Right lobe of liver (tissue), 6 donors: ENCODE measurements at regions not wholly inside any gene's neighbourhood (a gene's known extent, or its start where the extent isn't known, plus 50 kb on each side); places are given as distances from the start of the nearest gene placed in this dataset.

ENCODE experiments used
- ATAC-seq, 4 donors: fragments of 200-7000 bp; cut with Tn5 transposase; one replicate each; pipeline ENCODE4 v1.9.1; 2020; ENCODE audit warnings: mild to moderate bottlenecking in 4 of 4, moderate library complexity in 4 of 4
- DNase-seq, 3 donors: peaks; one replicate each; pipeline ENCODE4 v3.0.0-alpha.2; 2020
- H3K27ac ChIP-seq, 3 donors: fragments of 200-600 bp; one replicate each; pipeline ENCODE4 v1.8.0; 2022
- H3K27me3 ChIP-seq, 2 donors: fragments of 200-600 bp; one replicate each; pipeline ENCODE4 v1.8.0; 2022
- H3K36me3 ChIP-seq, 4 donors: fragments of 200-600 bp; sonication (generic) in 1 of 4; one replicate each; pipeline versions ENCODE4 v1.5.1 to v1.8.0; 2017 to 2022; ENCODE audit warnings: control low read depth in 1 of 4
- H3K4me1 ChIP-seq, 4 donors: fragments of 200-600 bp; sonication (generic) in 1 of 4; one replicate each; pipeline versions ENCODE4 v1.5.1 to v1.8.0; 2017 to 2022; ENCODE audit warnings: control low read depth in 1 of 4
- H3K4me3 ChIP-seq, 3 donors: fragments of 200-600 bp; one replicate each; pipeline ENCODE4 v1.8.0; 2022
- H3K9me3 ChIP-seq, 4 donors: fragments of 200-600 bp; sonication (generic) in 1 of 4; one replicate each; pipeline versions ENCODE4 v1.5.1 to v1.8.0; 2017 to 2022; ENCODE audit warnings: control low read depth in 1 of 4
- CTCF ChIP-seq, 4 donors: fragments of 200-600 bp in 3 of 4; fragments of 450-650 bp in 1 of 4; IDR thresholded peaks; one replicate each; pipeline versions ENCODE4 v1.5.1 to v1.8.0; 2016 to 2022; ENCODE audit warnings: antibody characterized with exemption in 4 of 4, mild to moderate bottlenecking in 2 of 4
- POLR2A ChIP-seq: fragments of 450-650 bp; IDR thresholded peaks from one replicate; pipeline ENCODE4 v1.6.1; 2017; ENCODE audit warnings: antibody characterized with exemption, mild to moderate bottlenecking
- WGBS: methylation state at CpG from one replicate; pipeline ENCODE4 v1.1.6; 2018; ENCODE audit warnings: low coverage, low lambda C conversion rate; ENCODE audit not compliant: insufficient coverage; ENCODE audit errors: missing lambda C conversion rate; 5-methylcytosine and 5-hydroxymethylcytosine counted together
- intact Hi-C, 2 donors: fragments of 100-400 bp; cut with DNase I; formaldehyde crosslinking; loops; one replicate each; pipeline versions ENCODE4 v1.11.2 to v1.14.1; 2022
- donor health status: DM: no; HTN: yes; CAD: no.
- donor health status: DM: no; HTN: no; CAD: no.
- donor health status: DM: no; HTN: no; CAD: no.
- donor health status: DM: no; HTN: yes; CAD: no.
- donor health status: DM: no; HTN: yes; CAD: no.

DNA sequence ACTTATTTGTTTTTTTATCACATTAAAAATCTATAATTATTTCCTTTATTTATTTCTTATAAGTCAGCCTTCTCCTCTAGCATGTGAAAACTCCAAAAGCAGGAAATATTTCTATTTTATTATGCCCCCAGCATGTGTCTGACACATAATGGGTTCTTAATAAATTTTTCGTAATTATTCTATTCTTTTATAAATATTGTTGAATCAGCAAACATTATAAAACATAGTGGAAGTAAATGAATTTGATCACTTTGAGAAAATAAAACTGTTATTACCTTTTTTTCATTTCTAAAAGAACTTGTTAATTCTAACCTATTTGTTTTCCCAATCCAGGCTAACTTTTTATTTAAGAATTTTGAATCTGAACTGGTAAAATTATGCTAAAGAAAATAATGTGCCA is 509.1 kb upstream of the PCDH15 start:
- ATAC-seq (no peak), DNase-seq (no peak)
- H3K36me3 ChIP-seq, result no peaks in the 10 kb centered on the region
- no peaks in the 10 kb centered on the region for H3K9me3 ChIP-seq
- TF ChIP-seq POLR2A (no peak), CTCF (IDR thresholded peaks at IDR 0.05) (no peak)
- no peaks in the 10 kb centered on the region for H3K27me3 ChIP-seq
- H3K4me1 ChIP-seq, result no peaks in the 10 kb centered on the region
- 27% methylated on average over 1 of the region's 1 CpG for WGBS
- H3K4me3 ChIP-seq, result no peak overlapping the region
- H3K27ac ChIP-seq, result no peak overlapping the region
- intact Hi-C loops, result no loop called here

- no peaks in the 10 kb centered on the region for H3K4me1 ChIP-seq
- H3K36me3 ChIP-seq, result no peaks in the 10 kb centered on the region
- intact Hi-C loops, result no loop called here
- TF ChIP-seq POLR2A (no peak), CTCF (IDR thresholded peaks at IDR 0.05) (no peak)
- H3K4me3 ChIP-seq, result no peak overlapping the region
- no peak for DNase-seq
- no peak for ATAC-seq
- H3K27me3 ChIP-seq, result no peaks in the 10 kb centered on the region
- no peaks in the 10 kb centered on the region for H3K9me3 ChIP-seq
- H3K27ac ChIP-seq, result no peak overlapping the region
Observed at GRCh38 chr10:55305285-55305684, 504.3 kb upstream of the PCDH15 start.

- intact Hi-C loops, result no loop called here
- peaks cover 0 to 2% (median 0%) of the 10 kb centered on the region in 4 donors for H3K9me3 ChIP-seq
- TF ChIP-seq CTCF (IDR thresholded peaks at IDR 0.05), result peak in 1 of 4 donors; percentile 10
- TF ChIP-seq POLR2A, result no peak
- WGBS, result 35% methylated on average over 2 of the region's 2 CpGs
- H3K27me3 ChIP-seq, result no peaks in the 10 kb centered on the region
- no peak for DNase-seq
- ATAC-seq, result no peak
- no peaks in the 10 kb centered on the region for H3K36me3 ChIP-seq
- H3K4me1 ChIP-seq, result no peaks in the 10 kb centered on the region
- no peak overlapping the region for H3K4me3 ChIP-seq
- no peak overlapping the region for H3K27ac ChIP-seq
Observed at GRCh38 chr10:55287346-55287745, 486.3 kb upstream of the PCDH15 start.

GRCh38 chr10:55283031-55283430 is 482.0 kb upstream of the PCDH15 start:
- Histone ChIP-seq H3K4me3 (no peak overlapping the region), H3K27ac (no peak overlapping the region), H3K9me3 (no peaks in the 10 kb centered on the region), H3K36me3 (no peaks in the 10 kb centered on the region), H3K4me1 (no peaks in the 10 kb centered on the region), H3K27me3 (no peaks in the 10 kb centered on the region)
- intact Hi-C loops, result no loop called here
- no peak for ATAC-seq
- no peak for DNase-seq
- TF ChIP-seq POLR2A, result no peak
- TF ChIP-seq CTCF (IDR thresholded peaks at IDR 0.05), result no peak
- WGBS, result 59% methylated on average over 5 of the region's 5 CpGs

- Histone ChIP-seq H3K27me3 (no peaks in the 10 kb centered on the region), H3K4me1 (no peaks in the 10 kb centered on the region), H3K27ac (no peak overlapping the region), H3K9me3 (no peaks in the 10 kb centered on the region), H3K4me3 (no peak overlapping the region), H3K36me3 (no peaks in the 10 kb centered on the region)
- no peak for ATAC-seq
- intact Hi-C loops, result no loop called here
- TF ChIP-seq POLR2A (no peak), CTCF (IDR thresholded peaks at IDR 0.05) (no peak)
- WGBS, result 61% methylated on average over 1 of the region's 1 CpG
- no peak for DNase-seq
Observed at GRCh38 chr10:55280696-55281095, 479.7 kb upstream of the PCDH15 start.
